Parathyroid adenoma (tissue), 2 donors: ENCODE measurements at regions not wholly inside any gene's neighbourhood (a gene's known extent, or its start where the extent isn't known, plus 50 kb on each side); places are given as distances from the start of the nearest gene placed in this dataset.

ENCODE experiments used
- H2AFZ ChIP-seq: fragments of 300-600 bp; sonication (generic); one replicate; pipeline ENCODE4 v1.7.0; 2017; ENCODE audit warnings: antibody characterized with exemption, mild to moderate bottlenecking
- H3K27ac ChIP-seq: fragments of 300-600 bp; sonication (generic); one replicate; pipeline ENCODE4 v1.7.0; 2017
- H3K27me3 ChIP-seq: fragments of 300-600 bp; sonication (generic); one replicate; pipeline ENCODE4 v1.7.0; 2017; ENCODE audit warnings: low read length; ENCODE audit not compliant: control insufficient read depth, insufficient read depth
- H3K36me3 ChIP-seq: fragments of 300-600 bp; sonication (generic); one replicate; pipeline ENCODE4 v1.7.0; 2017; ENCODE audit warnings: low read length; ENCODE audit not compliant: control insufficient read depth, insufficient read depth
- H3K4me1 ChIP-seq: fragments of 300-600 bp; sonication (generic); one replicate; pipeline ENCODE4 v1.7.0; 2017; ENCODE audit warnings: control low read depth
- H3K4me2 ChIP-seq: fragments of 300-600 bp; sonication (generic); one replicate; pipeline ENCODE4 v1.7.0; 2017; ENCODE audit warnings: low read length
- H3K4me3 ChIP-seq: fragments of 300-600 bp; sonication (generic); one replicate; pipeline ENCODE4 v1.7.0; 2017; ENCODE audit warnings: low read depth, low read length
- H3K79me2 ChIP-seq: fragments of 300-600 bp; sonication (generic); one replicate; pipeline ENCODE4 v1.7.0; 2017; ENCODE audit warnings: control low read depth
- H3K9ac ChIP-seq: fragments of 300-600 bp; sonication (generic); one replicate; pipeline ENCODE4 v1.7.0; 2017; ENCODE audit warnings: mild to moderate bottlenecking
- H3K9me3 ChIP-seq: fragments of 300-600 bp; sonication (generic); one replicate; pipeline ENCODE4 v1.7.0; 2017; ENCODE audit warnings: low read length; ENCODE audit not compliant: control insufficient read depth
- TF ChIP-seq, protein P1 (sequence below): fragments of 300-600 bp; sonication (generic); IDR thresholded peaks from one replicate; pipeline ENCODE4 v1.7.0; 2017; ENCODE audit warnings: antibody characterized with exemption, mild to moderate bottlenecking
- donor health status: primary hyperparathyroidism.

GRCh38 chr10:30176182-30176581 is 116.8 kb upstream of the JCAD start:
- Histone ChIP-seq H3K79me2 (no peaks in the 10 kb centered on the region), H2AFZ (no peak overlapping the region), H3K27ac (no peak overlapping the region), H3K4me1 (peaks cover 35% of the 10 kb centered on the region), H3K36me3 (no peaks in the 10 kb centered on the region), H3K27me3 (no peaks in the 10 kb centered on the region), H3K9ac (no peak overlapping the region), H3K4me3 (no peak overlapping the region), H3K4me2 (no peak overlapping the region), H3K9me3 (no peaks in the 10 kb centered on the region)
- TF ChIP-seq, protein P1, sequence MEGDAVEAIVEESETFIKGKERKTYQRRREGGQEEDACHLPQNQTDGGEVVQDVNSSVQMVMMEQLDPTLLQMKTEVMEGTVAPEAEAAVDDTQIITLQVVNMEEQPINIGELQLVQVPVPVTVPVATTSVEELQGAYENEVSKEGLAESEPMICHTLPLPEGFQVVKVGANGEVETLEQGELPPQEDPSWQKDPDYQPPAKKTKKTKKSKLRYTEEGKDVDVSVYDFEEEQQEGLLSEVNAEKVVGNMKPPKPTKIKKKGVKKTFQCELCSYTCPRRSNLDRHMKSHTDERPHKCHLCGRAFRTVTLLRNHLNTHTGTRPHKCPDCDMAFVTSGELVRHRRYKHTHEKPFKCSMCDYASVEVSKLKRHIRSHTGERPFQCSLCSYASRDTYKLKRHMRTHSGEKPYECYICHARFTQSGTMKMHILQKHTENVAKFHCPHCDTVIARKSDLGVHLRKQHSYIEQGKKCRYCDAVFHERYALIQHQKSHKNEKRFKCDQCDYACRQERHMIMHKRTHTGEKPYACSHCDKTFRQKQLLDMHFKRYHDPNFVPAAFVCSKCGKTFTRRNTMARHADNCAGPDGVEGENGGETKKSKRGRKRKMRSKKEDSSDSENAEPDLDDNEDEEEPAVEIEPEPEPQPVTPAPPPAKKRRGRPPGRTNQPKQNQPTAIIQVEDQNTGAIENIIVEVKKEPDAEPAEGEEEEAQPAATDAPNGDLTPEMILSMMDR, result no peak

DNA sequence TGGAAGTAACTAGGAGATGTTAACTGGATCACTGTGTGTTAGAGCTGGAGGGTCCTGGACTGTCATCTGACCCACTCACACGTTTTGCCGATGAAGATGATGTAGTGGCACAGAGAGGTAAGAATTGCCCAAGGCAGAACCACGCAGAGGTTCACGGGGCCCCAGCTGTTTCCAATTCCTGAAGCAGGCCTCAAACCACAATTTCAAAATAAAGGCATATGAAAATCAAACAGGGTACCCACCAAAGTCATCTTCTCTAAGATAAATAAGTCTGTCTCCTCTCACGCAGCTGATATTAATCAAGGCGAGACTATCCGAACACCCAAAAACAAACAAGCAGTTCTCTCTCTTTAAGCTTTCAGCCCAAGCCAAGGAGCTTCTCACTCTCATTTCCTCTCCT is 113.3 kb upstream of the JCAD start:
- Histone ChIP-seq H3K4me1 (peaks cover 29% of the 10 kb centered on the region), H3K36me3 (no peaks in the 10 kb centered on the region), H3K4me2 (no peak overlapping the region), H3K79me2 (no peaks in the 10 kb centered on the region), H2AFZ (peak overlapping the region; percentile 81), H3K4me3 (no peak overlapping the region), H3K27ac (peak overlapping the region; percentile 66), H3K9me3 (no peaks in the 10 kb centered on the region), H3K27me3 (no peaks in the 10 kb centered on the region), H3K9ac (no peak overlapping the region)
- TF ChIP-seq, protein P1, result no peak

DNA sequence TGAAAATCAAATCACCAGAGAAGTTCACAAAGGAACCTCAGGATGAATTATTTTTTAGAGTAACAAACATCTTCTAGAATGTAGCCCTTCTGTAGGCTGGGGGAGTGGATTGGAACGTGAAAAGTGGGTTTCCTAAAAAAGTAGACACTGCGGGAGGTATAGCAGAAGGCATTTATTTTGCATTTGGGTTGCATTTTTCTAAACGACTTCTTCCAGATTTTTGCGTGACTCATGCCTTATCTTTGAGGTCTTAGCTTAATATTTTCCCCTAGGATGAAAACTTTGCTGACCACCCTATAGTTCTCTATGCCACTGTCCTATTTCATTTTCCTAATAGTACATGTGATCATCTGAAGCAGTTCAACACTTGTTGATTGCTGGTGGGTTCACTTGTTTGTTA is 112.7 kb upstream of the JCAD start:
- Histone ChIP-seq H3K4me2 (no peak overlapping the region), H3K36me3 (no peaks in the 10 kb centered on the region), H3K4me1 (peaks cover 26% of the 10 kb centered on the region), H3K27me3 (no peaks in the 10 kb centered on the region), H3K9ac (no peak overlapping the region), H3K9me3 (no peaks in the 10 kb centered on the region), H2AFZ (peak overlapping the region; percentile 81), H3K4me3 (no peak overlapping the region), H3K27ac (peak overlapping the region; percentile 66), H3K79me2 (no peaks in the 10 kb centered on the region)
- TF ChIP-seq, protein P1, result no peak

GRCh38 chr10:30171601-30172000 is 112.2 kb upstream of the JCAD start:
- no peak overlapping the region for H3K4me2 ChIP-seq
- no peaks in the 10 kb centered on the region for H3K36me3 ChIP-seq
- H3K4me1 ChIP-seq, result peaks cover 21% of the 10 kb centered on the region
- H2AFZ ChIP-seq, result no peak overlapping the region
- no peaks in the 10 kb centered on the region for H3K79me2 ChIP-seq
- H3K4me3 ChIP-seq, result no peak overlapping the region
- no peaks in the 10 kb centered on the region for H3K9me3 ChIP-seq
- peak overlapping the region; percentile 66 for H3K27ac ChIP-seq
- no peak overlapping the region for H3K9ac ChIP-seq
- no peaks in the 10 kb centered on the region for H3K27me3 ChIP-seq
- TF ChIP-seq, protein P1, result no peak

DNA sequence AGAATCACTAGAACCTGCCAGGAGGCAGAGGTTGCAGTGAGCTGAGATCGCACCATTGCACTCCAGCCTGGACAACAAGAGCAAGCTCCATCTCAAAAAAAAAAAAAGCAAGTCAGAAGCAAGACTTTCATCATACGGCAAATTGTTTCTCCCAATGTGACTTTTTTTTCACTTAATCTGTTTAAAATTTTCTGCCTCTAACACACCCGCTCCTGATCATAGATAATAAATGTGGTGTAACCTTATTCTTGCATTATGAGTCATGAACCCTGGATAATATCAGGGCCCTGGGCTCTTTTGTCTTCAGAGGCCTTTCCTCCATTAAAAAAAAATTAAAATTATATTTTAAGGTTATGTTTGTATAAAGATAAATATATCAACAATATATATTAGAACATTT is 111.4 kb upstream of the JCAD start:
- Histone ChIP-seq H3K27me3 (no peaks in the 10 kb centered on the region), H3K4me2 (no peak overlapping the region), H3K9ac (no peak overlapping the region), H2AFZ (no peak overlapping the region), H3K9me3 (no peaks in the 10 kb centered on the region), H3K36me3 (no peaks in the 10 kb centered on the region), H3K4me3 (no peak overlapping the region), H3K4me1 (peaks cover 18% of the 10 kb centered on the region), H3K79me2 (no peaks in the 10 kb centered on the region), H3K27ac (peak overlapping the region; percentile 67)
- TF ChIP-seq, protein P1, result no peak
